HG03521 (cell line): ENCODE measurements at regions not wholly inside any gene's neighbourhood (a gene's known extent, or its start where the extent isn't known, plus 50 kb on each side); places are given as distances from the start of the nearest gene placed in this dataset.
"Not testable (repeated sequence)": the region's sequence is repeated elsewhere in the genome, so short reads cannot be mapped to it uniquely, and the experiment has no call there.

Experiments used
- ATAC-seq: cut with Tn5 transposase; IDR thresholded peaks from one replicate; pipeline ENCODE4 v1.9.1; 2021; ENCODE audit warnings: mild to moderate bottlenecking, moderate library complexity; ENCODE audit not compliant: unreplicated experiment

- ATAC-seq, result no peak
These were observed 143.4 kb downstream of the TRIML1 start for GRCh38 chr4:188282471-188283232.

- no peak for ATAC-seq
These were observed 148.1 kb downstream of the TRIML1 start for GRCh38 chr4:188287169-188287894.

GRCh38 chr4:188289531-188290125, 150.4 kb downstream of the TRIML1 start:
- ATAC-seq, result no peak

- no peak for ATAC-seq
These were observed 156.7 kb downstream of the TRIML1 start for GRCh38 chr4:188295899-188296298.

GRCh38 chr4:188296331-188296730, 157.1 kb downstream of the TRIML1 start:
- ATAC-seq, result no peak

GRCh38 chr4:188297873-188298272, 158.6 kb downstream of the TRIML1 start:
- no peak for ATAC-seq

- ATAC-seq, result no peak
These were observed 159.9 kb downstream of the TRIML1 start for GRCh38 chr4:188299161-188299560.

GRCh38 chr4:188300385-188300784, 161.1 kb downstream of the TRIML1 start:
- ATAC-seq, result no peak

GRCh38 chr4:188305690-188306089, 166.4 kb downstream of the TRIML1 start:
- no peak for ATAC-seq

- ATAC-seq, result no peak
These were observed 168.3 kb downstream of the TRIML1 start for GRCh38 chr4:188307591-188307990.

GRCh38 chr4:188308142-188308541, 168.9 kb downstream of the TRIML1 start:
- ATAC-seq, result no peak

- ATAC-seq, result no peak
These were observed 177.2 kb downstream of the TRIML1 start for GRCh38 chr4:188316391-188316790.

GRCh38 chr4:188328966-188329365, 189.7 kb downstream of the TRIML1 start:
- ATAC-seq, result no peak

GRCh38 chr4:188329521-188329920, 190.3 kb downstream of the TRIML1 start:
- ATAC-seq, result no peak

- no peak for ATAC-seq
These were observed 193.0 kb downstream of the TRIML1 start for GRCh38 chr4:188332265-188332664.

GRCh38 chr4:188336891-188337290, 197.7 kb downstream of the TRIML1 start:
- no peak for ATAC-seq

- no peak for ATAC-seq
These were observed 202.2 kb downstream of the TRIML1 start for GRCh38 chr4:188341428-188341827.

GRCh38 chr4:188346171-188346809, 207.0 kb downstream of the TRIML1 start:
- no peak for ATAC-seq

GRCh38 chr4:188347339-188347738, 208.1 kb downstream of the TRIML1 start:
- ATAC-seq, result no peak

- not testable (repeated sequence) for ATAC-seq
These were observed 210.3 kb downstream of the TRIML1 start for GRCh38 chr4:188349569-188349968.

- no peak for ATAC-seq
These were observed 224.0 kb downstream of the TRIML1 start for GRCh38 chr4:188363196-188363595.
